ENCODE measurements at regions not wholly inside any gene's neighbourhood (a gene's known extent, or its start where the extent isn't known, plus 50 kb on each side); places are given as distances from the start of the nearest gene placed in this dataset.

DNA sequence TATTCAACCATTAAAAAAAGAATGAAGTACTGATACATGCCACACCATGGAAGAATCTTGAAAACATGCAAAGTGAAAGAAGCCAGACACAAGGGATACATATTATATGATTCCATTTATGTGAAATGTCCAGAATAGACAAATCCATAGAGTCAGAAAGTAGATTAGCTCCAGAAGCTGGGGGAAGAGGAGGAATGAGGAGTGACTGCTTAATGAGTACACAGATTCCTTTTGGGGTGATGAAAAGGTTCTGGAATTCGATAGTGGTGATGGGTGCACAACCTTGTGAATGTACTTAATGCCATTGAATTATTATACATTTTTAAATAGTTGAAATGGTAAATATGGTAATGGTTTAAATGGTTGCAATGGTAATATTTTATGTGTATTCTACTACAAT is 90.6 kb upstream of the SPATA12 start:
- H3K4me3 ChIP-seq (ENCODE audit: low read length): no peak overlapping the region
- DNase-seq (ENCODE audit: low read depth): no peak
- TF ChIP-seq, protein P1, sequence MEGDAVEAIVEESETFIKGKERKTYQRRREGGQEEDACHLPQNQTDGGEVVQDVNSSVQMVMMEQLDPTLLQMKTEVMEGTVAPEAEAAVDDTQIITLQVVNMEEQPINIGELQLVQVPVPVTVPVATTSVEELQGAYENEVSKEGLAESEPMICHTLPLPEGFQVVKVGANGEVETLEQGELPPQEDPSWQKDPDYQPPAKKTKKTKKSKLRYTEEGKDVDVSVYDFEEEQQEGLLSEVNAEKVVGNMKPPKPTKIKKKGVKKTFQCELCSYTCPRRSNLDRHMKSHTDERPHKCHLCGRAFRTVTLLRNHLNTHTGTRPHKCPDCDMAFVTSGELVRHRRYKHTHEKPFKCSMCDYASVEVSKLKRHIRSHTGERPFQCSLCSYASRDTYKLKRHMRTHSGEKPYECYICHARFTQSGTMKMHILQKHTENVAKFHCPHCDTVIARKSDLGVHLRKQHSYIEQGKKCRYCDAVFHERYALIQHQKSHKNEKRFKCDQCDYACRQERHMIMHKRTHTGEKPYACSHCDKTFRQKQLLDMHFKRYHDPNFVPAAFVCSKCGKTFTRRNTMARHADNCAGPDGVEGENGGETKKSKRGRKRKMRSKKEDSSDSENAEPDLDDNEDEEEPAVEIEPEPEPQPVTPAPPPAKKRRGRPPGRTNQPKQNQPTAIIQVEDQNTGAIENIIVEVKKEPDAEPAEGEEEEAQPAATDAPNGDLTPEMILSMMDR (conservative IDR thresholded peaks at IDR 0.05; ENCODE audit: low read depth, low read length): no peak

DNA sequence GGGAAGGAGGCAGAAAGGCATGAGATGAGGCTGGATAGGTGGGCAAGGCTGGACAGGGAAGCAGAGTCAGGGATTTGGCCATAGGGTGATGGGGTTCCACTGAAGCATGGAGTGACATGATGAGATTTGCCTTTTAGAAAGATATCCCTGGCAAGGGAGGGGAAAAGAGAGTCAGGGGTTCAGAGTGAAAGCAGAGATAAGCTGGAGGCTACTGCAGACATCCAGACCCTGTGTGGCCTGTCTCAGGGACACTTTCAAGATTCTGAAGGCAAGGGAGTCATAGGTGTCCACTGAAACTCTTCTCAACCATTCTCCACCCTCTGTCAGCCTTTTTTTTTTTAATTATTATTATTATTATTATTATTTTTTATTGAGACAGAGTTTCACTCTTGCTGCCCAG is 94.0 kb upstream of the SPATA12 start:
- TF ChIP-seq, protein P1 (conservative IDR thresholded peaks at IDR 0.05; ENCODE audit: low read depth, low read length): no peak

DNA sequence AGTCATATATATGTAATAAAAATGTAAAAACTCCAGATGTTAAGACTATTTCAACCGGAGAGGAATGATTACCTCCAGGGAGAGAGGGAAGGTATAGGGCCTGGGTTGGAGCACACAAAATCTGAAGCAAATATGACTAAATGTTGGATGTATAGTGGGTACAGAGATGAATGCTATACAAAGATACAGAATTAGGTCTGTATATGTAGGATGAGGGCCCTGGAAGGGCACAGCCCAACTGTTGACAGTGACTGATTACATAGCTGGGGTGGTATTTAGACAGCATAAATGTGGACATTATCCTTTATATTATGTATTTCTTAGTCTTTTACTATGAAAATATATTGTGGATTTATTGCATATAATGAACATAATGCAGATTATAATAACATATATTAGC is 94.4 kb upstream of the SPATA12 start:
- TF ChIP-seq, protein P1 (conservative IDR thresholded peaks at IDR 0.05; ENCODE audit: low read depth, low read length): no peak
- H3K4me3 ChIP-seq (ENCODE audit: low read length): no peak overlapping the region
- DNase-seq (ENCODE audit: low read depth): no peak

More for the DNA sequence above, 94.0 kb upstream of the SPATA12 start:
- no peak overlapping the region for H3K4me3 ChIP-seq (ENCODE audit: low read length)
- no peak for DNase-seq (ENCODE audit: low read depth)

DNA sequence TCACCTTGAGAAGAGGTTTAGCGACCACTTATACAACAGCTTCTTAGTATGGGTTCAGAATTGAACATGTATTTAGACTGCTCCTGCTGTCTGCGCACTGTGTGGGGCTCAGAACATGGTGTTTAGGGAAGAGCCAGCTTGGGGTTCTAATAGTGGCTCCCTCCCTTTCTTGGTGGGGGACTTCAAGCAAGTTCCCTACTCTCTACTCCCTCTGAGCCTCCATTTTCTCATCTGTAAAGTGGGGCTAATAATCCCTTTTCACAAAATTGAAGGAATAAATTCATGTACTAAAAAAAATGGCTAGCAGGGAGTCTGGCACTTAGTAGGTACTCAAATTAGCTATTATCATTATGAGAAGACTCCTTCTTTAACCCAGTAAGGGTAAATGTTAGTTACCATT is 97.5 kb upstream of the SPATA12 start:
- DNase-seq (ENCODE audit: low read depth): no peak
- H3K4me3 ChIP-seq (ENCODE audit: low read length): no peak overlapping the region
- TF ChIP-seq, protein P1 (conservative IDR thresholded peaks at IDR 0.05; ENCODE audit: low read depth, low read length): no peak

DNA sequence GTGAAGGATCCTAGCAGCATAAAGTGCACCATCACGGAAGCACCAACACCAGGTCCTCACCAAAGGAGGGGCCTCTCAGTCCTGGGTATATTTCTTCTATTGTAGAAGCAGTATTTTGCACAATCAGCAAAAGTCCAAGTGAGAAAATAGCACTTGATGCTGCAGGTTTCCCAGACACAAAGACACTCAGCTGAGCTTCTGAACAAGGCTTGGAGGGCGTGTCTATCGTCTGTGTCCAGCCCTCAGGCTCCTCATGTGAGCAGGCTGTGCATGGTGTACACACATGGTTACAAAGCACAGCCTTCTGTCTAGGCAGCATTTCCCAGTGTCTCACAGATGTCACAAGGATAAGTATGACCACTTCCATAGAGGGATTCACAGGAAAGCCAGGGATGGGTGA is 98.3 kb upstream of the SPATA12 start:
- no peak overlapping the region for H3K4me3 ChIP-seq (ENCODE audit: low read length)
- DNase-seq (ENCODE audit: low read depth): peak; percentile 37
- TF ChIP-seq, protein P1 (conservative IDR thresholded peaks at IDR 0.05; ENCODE audit: low read depth, low read length): no peak

DNA sequence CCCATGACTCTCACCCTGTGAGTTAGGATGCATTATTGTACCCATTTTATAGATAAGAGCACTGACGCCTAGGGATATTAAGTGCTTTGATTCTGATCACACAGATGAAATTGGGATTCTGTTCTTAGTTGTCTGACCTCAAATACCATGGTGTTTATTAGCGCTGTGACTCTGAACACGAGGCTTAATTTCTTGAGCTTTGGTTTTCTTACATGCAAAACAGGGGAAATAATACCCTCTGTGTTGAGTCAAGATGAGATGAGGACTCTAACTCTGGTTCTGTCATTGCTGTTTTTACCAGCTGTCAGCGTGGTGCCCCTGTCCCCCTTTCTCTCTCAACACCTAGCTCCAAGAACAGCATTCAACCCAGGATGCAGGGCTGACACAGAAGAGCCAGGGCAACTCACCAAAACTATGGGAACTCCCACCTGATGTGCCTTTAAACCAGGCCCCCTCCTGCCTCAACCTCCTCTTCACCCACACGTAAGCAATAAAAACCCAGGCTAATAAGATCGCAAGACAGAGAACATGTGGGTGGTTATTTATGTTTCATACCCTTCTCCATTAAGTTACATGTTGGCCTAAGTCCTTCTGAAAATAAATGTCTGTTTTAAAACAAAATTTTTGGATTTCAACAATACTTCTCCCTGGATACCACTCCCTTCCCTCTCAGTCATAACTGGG is 100.1 kb upstream of the SPATA12 start:
- TF ChIP-seq, protein P1 (conservative IDR thresholded peaks at IDR 0.05; ENCODE audit: low read depth, low read length): no peak
- H3K4me3 ChIP-seq (ENCODE audit: low read length): no peak overlapping the region
- no peak for DNase-seq (ENCODE audit: low read depth)

DNA sequence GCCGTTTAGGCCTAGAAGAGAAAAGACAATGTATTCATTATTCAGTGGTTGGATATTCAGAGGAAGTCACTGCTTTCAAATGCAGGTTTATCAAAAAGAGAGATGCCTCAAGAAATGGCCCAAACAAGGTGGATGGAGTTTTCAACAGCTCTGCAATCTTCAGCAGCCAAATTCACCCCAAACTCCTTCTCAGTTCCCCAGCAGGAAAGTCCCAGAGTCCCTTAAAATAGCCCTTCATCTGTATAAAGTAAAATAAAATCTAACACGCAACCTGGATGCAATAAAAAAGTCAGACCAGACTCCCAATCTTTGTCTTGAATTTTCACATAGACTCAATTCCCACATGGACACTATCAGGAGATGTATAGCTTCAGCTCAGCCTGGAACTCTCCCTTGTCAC is 101.6 kb upstream of the SPATA12 start:
- no peak for DNase-seq (ENCODE audit: low read depth)

More for the DNA sequence above, 101.6 kb upstream of the SPATA12 start:
- no peak overlapping the region for H3K4me3 ChIP-seq (ENCODE audit: low read length)
- TF ChIP-seq, protein P1 (conservative IDR thresholded peaks at IDR 0.05; ENCODE audit: low read depth, low read length): no peak
